ENCODE measurements at regions not wholly inside any gene's neighbourhood (a gene's known extent, or its start where the extent isn't known, plus 50 kb on each side); places are given as distances from the start of the nearest gene placed in this dataset.
"Not testable (repeated sequence)": the region's sequence is repeated elsewhere in the genome, so short reads cannot be mapped to it uniquely, and the experiment has no call there.

DNA sequence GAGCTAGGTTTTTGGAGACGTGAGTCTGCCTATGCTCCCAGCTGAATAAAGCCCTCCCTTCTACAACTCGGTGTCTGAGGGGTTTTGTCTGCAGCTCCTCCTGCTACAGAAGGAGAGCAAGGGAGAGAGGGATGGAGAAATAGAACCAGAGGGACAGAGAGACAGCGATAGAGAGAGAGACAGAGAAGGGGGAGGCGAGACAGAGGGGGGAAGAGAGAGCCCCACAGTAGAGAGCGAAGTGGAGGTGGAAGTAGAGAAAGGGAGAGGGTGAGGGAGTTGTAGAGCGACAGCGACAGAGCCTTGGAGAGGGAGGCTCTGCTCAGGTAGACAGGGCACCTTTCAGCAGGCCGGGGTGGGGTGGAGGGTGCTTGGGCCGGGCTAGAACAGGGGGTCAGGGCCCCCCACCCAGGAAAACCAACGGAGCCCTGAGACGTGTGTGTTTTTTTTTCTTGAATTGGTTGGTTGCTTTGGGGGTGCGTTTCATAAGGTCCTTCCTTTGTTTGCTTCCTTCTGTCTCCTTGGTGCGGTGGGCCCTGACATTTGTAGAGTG lies 442.4 kb upstream of the DEFB115 start:
- TF ChIP-seq, protein P1, sequence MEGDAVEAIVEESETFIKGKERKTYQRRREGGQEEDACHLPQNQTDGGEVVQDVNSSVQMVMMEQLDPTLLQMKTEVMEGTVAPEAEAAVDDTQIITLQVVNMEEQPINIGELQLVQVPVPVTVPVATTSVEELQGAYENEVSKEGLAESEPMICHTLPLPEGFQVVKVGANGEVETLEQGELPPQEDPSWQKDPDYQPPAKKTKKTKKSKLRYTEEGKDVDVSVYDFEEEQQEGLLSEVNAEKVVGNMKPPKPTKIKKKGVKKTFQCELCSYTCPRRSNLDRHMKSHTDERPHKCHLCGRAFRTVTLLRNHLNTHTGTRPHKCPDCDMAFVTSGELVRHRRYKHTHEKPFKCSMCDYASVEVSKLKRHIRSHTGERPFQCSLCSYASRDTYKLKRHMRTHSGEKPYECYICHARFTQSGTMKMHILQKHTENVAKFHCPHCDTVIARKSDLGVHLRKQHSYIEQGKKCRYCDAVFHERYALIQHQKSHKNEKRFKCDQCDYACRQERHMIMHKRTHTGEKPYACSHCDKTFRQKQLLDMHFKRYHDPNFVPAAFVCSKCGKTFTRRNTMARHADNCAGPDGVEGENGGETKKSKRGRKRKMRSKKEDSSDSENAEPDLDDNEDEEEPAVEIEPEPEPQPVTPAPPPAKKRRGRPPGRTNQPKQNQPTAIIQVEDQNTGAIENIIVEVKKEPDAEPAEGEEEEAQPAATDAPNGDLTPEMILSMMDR (optimal IDR thresholded peaks at IDR 0.05 in 1 of 3, IDR thresholded peaks at IDR 0.05 in 1 of 3, conservative IDR thresholded peaks at IDR 0.05 in 1 of 3; ENCODE audit: extremely low read depth in 1 of 3, insufficient read depth in 2 of 3, low read length in 3 of 3) = not testable (repeated sequence)
- TF ChIP-seq EZH2 (IDR thresholded peaks at IDR 0.05; ENCODE audit: low read length) = not testable (repeated sequence)

All from keratinocyte (primary cell).